Neural progenitor cell (in vitro differentiated cells): ENCODE measurements at regions not wholly inside any gene's neighbourhood (a gene's known extent, or its start where the extent isn't known, plus 50 kb on each side); places are given as distances from the start of the nearest gene placed in this dataset.

Source experiments
- DNase-seq: peaks from one replicate; pipeline ENCODE4 v3.0.0-alpha.2; 2016; ENCODE audit warnings: low spot score
- H2AFZ ChIP-seq: fragments of 200-600 bp; sonication (generic); replicated peaks from 2 replicates; pipeline ENCODE4 v1.6.1; 2016; ENCODE audit warnings: antibody characterized with exemption
- H3F3A ChIP-seq: fragments of 200-600 bp; sonication (generic); 2 replicates; pipeline ENCODE4 v1.6.1; 2016; ENCODE audit warnings: antibody characterized with exemption, low read depth
- H3K27ac ChIP-seq: fragments of 200-600 bp; sonication (generic); 2 replicates; pipeline ENCODE4 v1.5.1; 2016; ENCODE audit warnings: mild to moderate bottlenecking
- H3K27me3 ChIP-seq: fragments of 200-600 bp; sonication (generic); 2 replicates; pipeline ENCODE4 v1.6.1; 2016; ENCODE audit warnings: mild to moderate bottlenecking, moderate library complexity
- H3K36me3 ChIP-seq: fragments of 200-600 bp; sonication (generic); 2 replicates; pipeline ENCODE4 v1.5.1; 2016
- H3K4me1 ChIP-seq: fragments of 200-600 bp; sonication (generic); 2 replicates; pipeline ENCODE4 v1.6.1; 2016; ENCODE audit warnings: mixed run types
- H3K4me2 ChIP-seq: fragments of 200-600 bp; sonication (generic); 2 replicates; pipeline ENCODE4 v1.6.1; 2016
- H3K4me3 ChIP-seq: fragments of 200-600 bp; sonication (generic); 2 replicates; pipeline ENCODE4 v1.5.1; 2016
- H3K79me2 ChIP-seq: fragments of 200-600 bp; sonication (generic); 2 replicates; pipeline ENCODE4 v1.6.1; 2016; ENCODE audit warnings: low read depth
- H3K9ac ChIP-seq: fragments of 200-600 bp; sonication (generic); 2 replicates; pipeline ENCODE4 v1.6.1; 2016
- H3K9me3 ChIP-seq: fragments of 200-600 bp; sonication (generic); 2 replicates; pipeline ENCODE4 v1.5.1; 2016; ENCODE audit warnings: low read depth
- H4K20me1 ChIP-seq: fragments of 200-600 bp; sonication (generic); 2 replicates; pipeline ENCODE4 v1.6.1; 2016; ENCODE audit warnings: low read depth
- H3K27ac Mint-ChIP-seq: 3 replicates; pipeline ENCODE4 v1.8.0; 2021; ENCODE audit warnings: mixed read lengths
- H3K27me3 Mint-ChIP-seq: 2 replicates; pipeline ENCODE4 v1.8.0; 2022; ENCODE audit warnings: low read depth, mild to moderate bottlenecking, inconsistent platforms, moderate library complexity, mixed read lengths; ENCODE audit not compliant: insufficient read depth
- H3K36me3 Mint-ChIP-seq: 3 replicates; pipeline ENCODE4 v1.8.0; 2021; ENCODE audit warnings: mixed read lengths
- H3K4me1 Mint-ChIP-seq: 3 replicates; pipeline ENCODE4 v1.8.0; 2021; ENCODE audit warnings: mixed read lengths
- H3K4me3 Mint-ChIP-seq: 3 replicates; pipeline ENCODE4 v1.8.0; 2021; ENCODE audit warnings: mild to moderate bottlenecking, moderate library complexity, mixed read lengths
- H3K9me3 Mint-ChIP-seq: 3 replicates; pipeline ENCODE4 v1.8.0; 2020; ENCODE audit warnings: mixed read lengths
- EZH2 ChIP-seq: fragments of 200-600 bp; sonication (generic); IDR thresholded peaks from 2 replicates; pipeline ENCODE4 v1.6.1; 2017; ENCODE audit warnings: antibody characterized with exemption, mild to moderate bottlenecking, moderate library complexity
- EZH2phosphoT487 ChIP-seq: fragments of 200-600 bp; sonication (generic); IDR thresholded peaks from 2 replicates; pipeline ENCODE4 v1.6.1; 2017; ENCODE audit warnings: antibody characterized with exemption
- TF ChIP-seq, protein P1 (sequence below): fragments of 200-600 bp; sonication (generic); IDR thresholded peaks from 2 replicates; pipeline ENCODE4 v1.5.1; 2017; ENCODE audit warnings: antibody characterized with exemption, mild to moderate bottlenecking

DNA sequence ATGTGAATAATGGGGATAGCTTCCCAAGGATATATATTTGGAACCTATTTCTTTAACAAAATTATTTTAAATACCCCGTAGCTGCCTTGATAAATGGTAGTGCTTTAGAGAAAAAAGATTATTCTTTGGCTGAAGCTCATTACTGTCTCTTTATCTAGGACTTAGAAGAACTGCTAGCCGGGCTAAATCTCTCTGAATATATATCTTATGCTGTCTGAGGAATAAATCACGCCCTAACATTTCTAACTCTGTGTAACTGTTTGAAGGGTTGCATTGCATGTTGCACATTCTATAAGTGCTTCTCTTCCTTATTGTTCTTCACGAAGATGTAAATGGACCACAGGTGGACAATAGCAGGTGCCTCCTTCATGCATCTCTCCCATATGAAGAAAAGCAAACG lies 585.0 kb upstream of the ZP4 start:
- H3K27me3 ChIP-seq = no peaks in the 10 kb centered on the region

DNA sequence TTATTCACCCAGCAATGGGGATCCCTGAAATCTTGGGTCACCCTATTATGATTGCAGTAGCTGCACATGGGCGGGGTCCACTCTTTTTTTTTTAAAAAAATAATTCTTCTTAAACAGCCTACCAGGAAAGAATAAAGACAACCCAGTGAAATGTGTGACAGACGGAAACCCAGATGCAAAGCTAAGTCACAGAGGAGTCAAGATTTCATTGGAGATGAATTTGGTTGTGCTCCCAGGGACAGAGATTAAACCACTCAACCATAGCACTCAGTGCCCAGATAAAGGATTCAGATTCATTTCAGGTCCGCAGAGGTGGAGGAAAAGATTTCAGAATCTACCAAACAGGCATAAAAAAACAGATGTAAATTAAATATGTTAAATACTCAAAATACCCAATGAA lies 583.5 kb upstream of the ZP4 start:
- Mint-ChIP-seq H3K36me3 (peaks cover 7% of the 10 kb centered on the region), H3K27ac (no peak overlapping the region), H3K9me3 (peaks cover 2% of the 10 kb centered on the region), H3K4me1 (peaks cover 3% of the 10 kb centered on the region), H3K4me3 (no peak overlapping the region), H3K27me3 (no peaks in the 10 kb centered on the region)
- Histone ChIP-seq H3F3A (no peaks in the 10 kb centered on the region), H4K20me1 (no peaks in the 10 kb centered on the region), H3K4me1 (no peaks in the 10 kb centered on the region), H2AFZ (no peak overlapping the region), H3K79me2 (no peaks in the 10 kb centered on the region), H3K4me2 (no peak overlapping the region), H3K27me3 (no peaks in the 10 kb centered on the region), H3K9ac (no peak overlapping the region), H3K36me3 (no peaks in the 10 kb centered on the region), H3K27ac (no peak overlapping the region), H3K4me3 (no peak overlapping the region), H3K9me3 (no peaks in the 10 kb centered on the region)
- no peak for DNase-seq
- no peak for TF ChIP-seq EZH2
- TF ChIP-seq, protein P1, sequence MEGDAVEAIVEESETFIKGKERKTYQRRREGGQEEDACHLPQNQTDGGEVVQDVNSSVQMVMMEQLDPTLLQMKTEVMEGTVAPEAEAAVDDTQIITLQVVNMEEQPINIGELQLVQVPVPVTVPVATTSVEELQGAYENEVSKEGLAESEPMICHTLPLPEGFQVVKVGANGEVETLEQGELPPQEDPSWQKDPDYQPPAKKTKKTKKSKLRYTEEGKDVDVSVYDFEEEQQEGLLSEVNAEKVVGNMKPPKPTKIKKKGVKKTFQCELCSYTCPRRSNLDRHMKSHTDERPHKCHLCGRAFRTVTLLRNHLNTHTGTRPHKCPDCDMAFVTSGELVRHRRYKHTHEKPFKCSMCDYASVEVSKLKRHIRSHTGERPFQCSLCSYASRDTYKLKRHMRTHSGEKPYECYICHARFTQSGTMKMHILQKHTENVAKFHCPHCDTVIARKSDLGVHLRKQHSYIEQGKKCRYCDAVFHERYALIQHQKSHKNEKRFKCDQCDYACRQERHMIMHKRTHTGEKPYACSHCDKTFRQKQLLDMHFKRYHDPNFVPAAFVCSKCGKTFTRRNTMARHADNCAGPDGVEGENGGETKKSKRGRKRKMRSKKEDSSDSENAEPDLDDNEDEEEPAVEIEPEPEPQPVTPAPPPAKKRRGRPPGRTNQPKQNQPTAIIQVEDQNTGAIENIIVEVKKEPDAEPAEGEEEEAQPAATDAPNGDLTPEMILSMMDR = no peak
- TF ChIP-seq EZH2phosphoT487 = no peak

More for the DNA sequence above, 585.0 kb upstream of the ZP4 start:
- TF ChIP-seq, protein P1 = no peak
- TF ChIP-seq EZH2phosphoT487 (no peak), EZH2 (no peak)
- no peak overlapping the region for H3K4me2 ChIP-seq
- no peaks in the 10 kb centered on the region for H3K79me2 ChIP-seq
- no peak overlapping the region for H3K4me3 Mint-ChIP-seq
- H3K27me3 Mint-ChIP-seq = no peaks in the 10 kb centered on the region
- no peak overlapping the region for H3K27ac ChIP-seq
- H4K20me1 ChIP-seq = no peaks in the 10 kb centered on the region
- H3K9ac ChIP-seq = no peak overlapping the region
- H3K9me3 ChIP-seq = no peaks in the 10 kb centered on the region
- no peaks in the 10 kb centered on the region for H3K36me3 ChIP-seq
- H3K4me1 Mint-ChIP-seq = peaks cover 3% of the 10 kb centered on the region
- no peak overlapping the region for H3K27ac Mint-ChIP-seq
- H3K9me3 Mint-ChIP-seq = peaks cover 2% of the 10 kb centered on the region
- peaks cover 9% of the 10 kb centered on the region for H3K36me3 Mint-ChIP-seq
- no peak overlapping the region for H2AFZ ChIP-seq
- no peaks in the 10 kb centered on the region for H3K4me1 ChIP-seq
- DNase-seq = no peak
- H3F3A ChIP-seq = no peaks in the 10 kb centered on the region
- H3K4me3 ChIP-seq = no peak overlapping the region

DNA sequence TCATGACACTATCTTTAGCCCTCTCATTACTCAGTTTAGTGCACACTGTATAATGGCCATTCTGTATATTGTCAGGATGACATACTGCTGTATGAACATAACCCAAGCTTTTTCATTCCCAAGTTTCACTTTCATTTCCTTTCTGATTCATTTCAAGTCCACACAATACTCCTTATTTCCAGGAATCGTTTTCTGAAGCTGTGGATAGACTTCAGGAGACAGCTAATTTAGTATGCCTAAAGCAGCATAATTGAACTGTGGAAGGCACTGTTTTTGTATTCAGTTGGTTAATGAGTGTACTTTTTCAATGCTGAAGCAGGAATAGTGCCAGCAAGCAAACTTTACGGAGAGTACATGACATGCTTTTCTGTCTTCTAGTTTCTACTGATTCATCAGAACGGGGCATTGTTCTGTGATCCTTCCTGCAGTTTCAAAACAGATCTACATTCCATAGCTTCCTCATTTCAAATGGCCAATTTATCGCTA lies 578.5 kb upstream of the ZP4 start:
- Histone ChIP-seq H4K20me1 (no peaks in the 10 kb centered on the region), H3K36me3 (no peaks in the 10 kb centered on the region), H3K4me1 (no peaks in the 10 kb centered on the region), H3K27me3 (no peaks in the 10 kb centered on the region), H3K27ac (no peak overlapping the region), H3K9me3 (no peaks in the 10 kb centered on the region), H3K9ac (no peak overlapping the region), H3K79me2 (no peaks in the 10 kb centered on the region), H2AFZ (no peak overlapping the region), H3K4me2 (no peak overlapping the region), H3F3A (no peaks in the 10 kb centered on the region), H3K4me3 (no peak overlapping the region)
- TF ChIP-seq, protein P1 = no peak
- TF ChIP-seq EZH2 = no peak
- no peak for TF ChIP-seq EZH2phosphoT487
- Mint-ChIP-seq H3K4me1 (peaks cover under 1% of the 10 kb centered on the region), H3K9me3 (peaks cover 3% of the 10 kb centered on the region), H3K4me3 (no peak overlapping the region), H3K27ac (no peak overlapping the region), H3K27me3 (no peaks in the 10 kb centered on the region), H3K36me3 (peaks cover 10% of the 10 kb centered on the region)
- DNase-seq = no peak
